K562 (cell line): ENCODE measurements at regions not wholly inside any gene's neighbourhood (a gene's known extent, or its start where the extent isn't known, plus 50 kb on each side); places are given as distances from the start of the nearest gene placed in this dataset.

Experiments used
- ATAC-seq: fragments of 200-7000 bp; cut with Tn5 transposase; 3 replicates; pipeline ENCODE4 v1.9.1; 2020; ENCODE audit warnings: moderate library complexity
- BruUV-seq: library from RNA; stranded (reverse); fragments of 400-500 nt; replicated peaks from 2 replicates; lab custom pipeline; 2021; lab: Mats Ljungman, UMichigan
- CTCF ChIA-PET: fragments of 300-600 bp; formaldehyde crosslinking; extraction: SDS; loops from one replicate; lab custom pipeline; 2021; ENCODE audit warnings: low intra/inter-chr PET ratio; lab: Yijun Ruan, JAX
- POLR2A ChIA-PET: fragments of 300-600, 350-650 bp; sonication (Branson Sonifier 250); formaldehyde crosslinking; extraction: SDS; loops from one replicate; lab custom pipeline; 2021; ENCODE audit warnings: antibody characterized with exemption, inconsistent platforms; lab: Yijun Ruan, JAX
- DNase-seq, 4 experiments: peaks; one replicate each; pipeline versions ENCODE4 v3.0.0 to v3.0.0-alpha.2; 2011 to 2018; ENCODE audit warnings: low spot score in 3 of 4, mixed read lengths in 3 of 4; ENCODE audit errors: extremely low read depth in 1 of 4
- FAIRE-seq: peaks from 2 replicates; lab custom pipeline; 2011; peaks lifted over from hg19 to GRCh38; lab: Jason Lieb, UNC
- H2AFZ ChIP-seq: 2 replicates; pipeline ENCODE4 v1.6.0; 2011; ENCODE audit warnings: low read depth, low read length, control low read depth, inconsistent platforms
- H3K27ac ChIP-seq: fragments of 200-600 bp; 3 replicates; pipeline ENCODE4 v1.8.0; 2011; ENCODE audit warnings: low read depth, mild to moderate bottlenecking, control low read depth, inconsistent platforms, low read length, moderate library complexity, mixed read lengths; ENCODE audit errors: extremely low read depth
- H3K27me3 ChIP-seq, 2 experiments: fragments of 300-600 bp in 1 of 2; 2 replicates in 1 of 2; 3 replicates in 1 of 2; pipeline versions ENCODE4 v1.6.0 to v1.8.0; 2011; ENCODE audit warnings: inconsistent platforms in 2 of 2, low read length in 2 of 2, mild to moderate bottlenecking in 1 of 2, mixed read lengths in 1 of 2, moderate library complexity in 1 of 2; ENCODE audit not compliant: control insufficient read depth in 2 of 2, insufficient read depth in 2 of 2
- H3K36me3 ChIP-seq: fragments of 300-600 bp; 3 replicates; pipeline ENCODE4 v1.8.0; 2011; ENCODE audit warnings: mild to moderate bottlenecking, low read length, inconsistent platforms; ENCODE audit not compliant: control insufficient read depth, insufficient read depth
- H3K4me1 ChIP-seq, 2 experiments: fragments of 200-600 bp in 1 of 2; replicated peaks in 1 of 2; 2 replicates in 1 of 2; 3 replicates in 1 of 2; pipeline versions ENCODE4 v1.5.1 to v1.8.0; 2011; ENCODE audit warnings: inconsistent platforms in 2 of 2, low read length in 2 of 2, mild to moderate bottlenecking in 1 of 2, mixed read lengths in 1 of 2, moderate library complexity in 1 of 2; ENCODE audit not compliant: control insufficient read depth in 2 of 2, insufficient read depth in 2 of 2
- H3K4me2 ChIP-seq: 2 replicates; pipeline ENCODE4 v1.6.1; 2011; ENCODE audit warnings: low read length, control low read depth, inconsistent platforms, mixed read lengths; ENCODE audit not compliant: insufficient read depth
- H3K4me3 ChIP-seq: fragments of 200-600 bp; sonication (generic), shearing (Covaris generic); 2 replicates; pipeline ENCODE4 v1.5.1; 2016; ENCODE audit warnings: control low read depth, inconsistent platforms
- H3K79me2 ChIP-seq: fragments of 200-600 bp; 3 replicates; pipeline ENCODE4 v1.8.0; 2011; ENCODE audit warnings: low read length, inconsistent platforms; ENCODE audit not compliant: control insufficient read depth, insufficient read depth
- H3K9ac ChIP-seq, 2 experiments: 2 replicates each; pipeline versions ENCODE4 v1.6.0 to v1.6.1; 2011; ENCODE audit warnings: low read depth in 2 of 2, low read length in 2 of 2, control low read depth in 1 of 2, inconsistent platforms in 1 of 2, mild to moderate bottlenecking in 1 of 2, mixed read lengths in 1 of 2; ENCODE audit not compliant: insufficient read depth in 1 of 2
- H3K9me1 ChIP-seq: one replicate; pipeline ENCODE4 v1.6.0; 2011; ENCODE audit warnings: inconsistent platforms, mild to moderate bottlenecking, low read length, moderate library complexity; ENCODE audit not compliant: control insufficient read depth, insufficient read depth
- H3K9me3 ChIP-seq: replicated peaks from 2 replicates; pipeline ENCODE4 v1.5.1; 2011; ENCODE audit warnings: low read depth, low read length, inconsistent platforms; ENCODE audit not compliant: control insufficient read depth, insufficient read depth
- H4K20me1 ChIP-seq: replicated peaks from 2 replicates; pipeline ENCODE4 v1.6.1; 2011; ENCODE audit warnings: low read length, inconsistent platforms, mixed read lengths; ENCODE audit not compliant: control insufficient read depth, insufficient read depth
- ELK1 ChIP-seq: sonication (generic); formaldehyde crosslinking; IDR thresholded peaks from 2 replicates; pipeline ENCODE4 v1.8.1; 2022; ENCODE audit warnings: missing genetic modification reagents
- EWSR1 ChIP-seq: fragments of 450-650 bp; IDR thresholded peaks from 2 replicates; pipeline ENCODE4 v1.6.1; 2018; ENCODE audit warnings: borderline replicate concordance, mild to moderate bottlenecking, low read depth, moderate library complexity; ENCODE audit not compliant: partially characterized antibody
- MED1 ChIP-seq: sonication (generic); formaldehyde crosslinking; IDR thresholded peaks from 2 replicates; pipeline ENCODE4 v1.8.1; 2023; ENCODE audit warnings: missing genetic modification reagents, borderline replicate concordance
- PATZ1 ChIP-seq: fragments of 250-450 bp; sonication (Bioruptor Pico); IDR thresholded peaks from 2 replicates; pipeline ENCODE4 v1.5.0; 2020; ENCODE audit warnings: mild to moderate bottlenecking, borderline replicate concordance
- ZNF347 ChIP-seq: fragments of 450-650 bp; formaldehyde crosslinking; IDR thresholded peaks from 2 replicates; pipeline ENCODE4 v1.4.0; 2020; ENCODE audit warnings: low read depth, mild to moderate bottlenecking, moderate library complexity
- ZNF695 ChIP-seq: fragments of 450-650 bp; formaldehyde crosslinking; IDR thresholded peaks from 2 replicates; pipeline ENCODE4 v1.4.0; 2020; ENCODE audit warnings: mild to moderate bottlenecking, moderate library complexity
- WGBS: fragments of 100-300 bp; shearing (Covaris generic); methylation state at CpG from one replicate; pipeline ENCODE4 v1.1.6; 2016; ENCODE audit warnings: low coverage, mixed read lengths; ENCODE audit not compliant: insufficient coverage; ENCODE audit errors: missing lambda C conversion rate; 5-methylcytosine and 5-hydroxymethylcytosine counted together
- in situ Hi-C: fragments of 300-500 bp; cut with MboI; formaldehyde crosslinking; loops from 4 replicates; pipeline ENCODE4 v1.15.0; 2018; ENCODE audit warnings: inconsistent platforms, mixed read lengths
- intact Hi-C: fragments of 100-400 bp; cut with micrococcal nuclease; formaldehyde crosslinking; loops from 2 replicates; pipeline ENCODE4 v1.14.2; 2022

GRCh38 chrX:77293331-77293995 is 153.7 kb upstream of the FGF16 start:
- intact Hi-C loops (no loop called here), in situ Hi-C loops (no loop called here)
- Histone ChIP-seq H3K79me2 (no peaks in the 10 kb centered on the region), H3K4me3 (no peak overlapping the region), H4K20me1 (no peaks in the 10 kb centered on the region), H3K4me1 (no peaks in the 10 kb centered on the region), H3K9me3 (no peaks in the 10 kb centered on the region), H3K4me2 (no peak overlapping the region), H3K9me1 (no peaks in the 10 kb centered on the region), H3K27ac (no peak overlapping the region), H3K27me3 (no peaks in the 10 kb centered on the region), H3K9ac (no peak overlapping the region), H3K36me3 (no peaks in the 10 kb centered on the region), H2AFZ (no peak overlapping the region)
- no TSS peak for BruUV-seq
- CTCF ChIA-PET: no interaction called here
- DNase-seq: no peak
- ATAC-seq: no peak
- TF ChIP-seq MED1 (CRISPR knock-in tag): no peak
- no peak for TF ChIP-seq ZNF347
- no peak for TF ChIP-seq ZNF695 (CRISPR knock-in tag)
- no peak for TF ChIP-seq PATZ1
- TF ChIP-seq ELK1 (CRISPR knock-in tag): no peak
- no peak for TF ChIP-seq EWSR1
- no peak for FAIRE-seq
- WGBS: 0% methylated on average over 2 of the region's 4 CpGs
- POLR2A ChIA-PET: no interaction called here
